Upper lobe of right lung (tissue), 1 donor: ENCODE measurements at regions not wholly inside any gene's neighbourhood (a gene's known extent, or its start where the extent isn't known, plus 50 kb on each side); places are given as distances from the start of the nearest gene placed in this dataset.
"Not testable (repeated sequence)": the region's sequence is repeated elsewhere in the genome, so short reads cannot be mapped to it uniquely, and the experiment has no call there.

Experiments
- ATAC-seq: fragments of 200-7000 bp; cut with Tn5 transposase; one replicate; pipeline ENCODE4 v1.9.1; 2020; ENCODE audit warnings: mild to moderate bottlenecking, moderate library complexity
- DNase-seq: peaks from one replicate; pipeline ENCODE4 v3.0.0-alpha.2; 2020
- H3K27ac ChIP-seq: fragments of 200-600 bp; one replicate; pipeline ENCODE4 v1.8.0; 2022
- H3K27me3 ChIP-seq: fragments of 200-600 bp; one replicate; pipeline ENCODE4 v1.8.0; 2022; ENCODE audit warnings: mild to moderate bottlenecking
- H3K36me3 ChIP-seq: fragments of 200-600 bp; one replicate; pipeline ENCODE4 v1.8.0; 2022
- H3K4me1 ChIP-seq: fragments of 200-600 bp; one replicate; pipeline ENCODE4 v1.8.0; 2022
- H3K4me3 ChIP-seq: fragments of 200-600 bp; one replicate; pipeline ENCODE4 v1.8.0; 2022; ENCODE audit warnings: mild to moderate bottlenecking
- H3K9me3 ChIP-seq: fragments of 200-600 bp; one replicate; pipeline ENCODE4 v1.8.0; 2022
- CTCF ChIP-seq: fragments of 200-600 bp; IDR thresholded peaks from one replicate; pipeline ENCODE4 v1.8.0; 2022; ENCODE audit warnings: antibody characterized with exemption
- intact Hi-C: fragments of 100-400 bp; cut with DNase I; formaldehyde crosslinking; loops from one replicate; pipeline ENCODE4 v1.11.0; 2022
- donor health status: DM: no; HTN: yes; CAD: no; lungs with severe emphysema.

- Histone ChIP-seq H3K36me3 (no peaks in the 10 kb centered on the region), H3K27ac (no peak overlapping the region), H3K27me3 (no peaks in the 10 kb centered on the region), H3K4me3 (no peak overlapping the region), H3K9me3 (no peaks in the 10 kb centered on the region), H3K4me1 (no peaks in the 10 kb centered on the region)
- DNase-seq, result no peak
- no peak for ATAC-seq
- TF ChIP-seq CTCF, result no peak
- intact Hi-C loops, result no loop called here
Measured at GRCh38 chr6:153302133-153302532, 171.1 kb upstream of the RGS17 start.

- Histone ChIP-seq H3K9me3 (no peaks in the 10 kb centered on the region), H3K36me3 (no peaks in the 10 kb centered on the region), H3K27me3 (no peaks in the 10 kb centered on the region), H3K27ac (no peak overlapping the region), H3K4me3 (no peak overlapping the region), H3K4me1 (no peaks in the 10 kb centered on the region)
- intact Hi-C loops, result no loop called here
- no peak for ATAC-seq
- no peak for DNase-seq
- no peak for TF ChIP-seq CTCF
Measured at GRCh38 chr6:153301602-153302001, 170.5 kb upstream of the RGS17 start.

GRCh38 chr6:153282456-153282855, 151.4 kb upstream of the RGS17 start:
- intact Hi-C loops, DNase-seq: not testable (repeated sequence)

GRCh38 chr6:153275997-153276396, 144.9 kb upstream of the RGS17 start:
- Histone ChIP-seq H3K27me3 (no peaks in the 10 kb centered on the region), H3K9me3 (no peaks in the 10 kb centered on the region), H3K4me3 (no peak overlapping the region), H3K4me1 (no peaks in the 10 kb centered on the region), H3K36me3 (no peaks in the 10 kb centered on the region), H3K27ac (no peak overlapping the region)
- intact Hi-C loops, result no loop called here
- ATAC-seq (no peak), DNase-seq (no peak)
- no peak for TF ChIP-seq CTCF

More at GRCh38 chr6:153282456-153282855, 151.4 kb upstream of the RGS17 start:
- not testable (repeated sequence) for H3K9me3 ChIP-seq, H3K36me3 ChIP-seq, H3K27ac ChIP-seq, ATAC-seq, H3K27me3 ChIP-seq, H3K4me3 ChIP-seq, H3K4me1 ChIP-seq

GRCh38 chr6:153272201-153272980, 141.3 kb upstream of the RGS17 start:
- intact Hi-C loops, result no loop called here
- Histone ChIP-seq H3K4me1 (no peaks in the 10 kb centered on the region), H3K36me3 (no peaks in the 10 kb centered on the region), H3K9me3 (no peaks in the 10 kb centered on the region), H3K27ac (no peak overlapping the region), H3K4me3 (no peak overlapping the region), H3K27me3 (no peaks in the 10 kb centered on the region)
- no peak for TF ChIP-seq CTCF
- DNase-seq, result no peak
- no peak for ATAC-seq

GRCh38 chr6:153263489-153263888, 132.4 kb upstream of the RGS17 start:
- no peak for TF ChIP-seq CTCF
- no peaks in the 10 kb centered on the region for H3K27me3 ChIP-seq
- no peaks in the 10 kb centered on the region for H3K36me3 ChIP-seq
- H3K27ac ChIP-seq, result no peak overlapping the region
- intact Hi-C loops, result no loop called here
- no peaks in the 10 kb centered on the region for H3K9me3 ChIP-seq
- DNase-seq (no peak), ATAC-seq (no peak)
- H3K4me3 ChIP-seq, result no peak overlapping the region
- no peaks in the 10 kb centered on the region for H3K4me1 ChIP-seq
